ENCODE measurements at regions not wholly inside any gene's neighbourhood (a gene's known extent, or its start where the extent isn't known, plus 50 kb on each side); places are given as distances from the start of the nearest gene placed in this dataset.

- no peak for TF ChIP-seq CTCF (conservative IDR thresholded peaks at IDR 0.05)
- TF ChIP-seq EZH2 (IDR thresholded peaks at IDR 0.05; ENCODE audit: low read depth), result no peak
These were observed 303.8 kb upstream of the DDHD1 start for GRCh38 chr14:53456931-53457330.
